Activated CD4-positive, alpha-beta memory T cell treated with anti-CD3 and anti-CD28 coated beads for 36 hours (primary cell): ENCODE measurements at regions not wholly inside any gene's neighbourhood (a gene's known extent, or its start where the extent isn't known, plus 50 kb on each side); places are given as distances from the start of the nearest gene placed in this dataset.

ENCODE experiments used
- CTCF ChIA-PET: fragments of 350-600 bp; sonication (Branson Sonifier 250); formaldehyde crosslinking; loops from one replicate; lab custom pipeline; 2021; ENCODE audit warnings: antibody characterized with exemption, inconsistent platforms; lab: Charles Lee
- POLR2A ChIA-PET: fragments of 350-600 bp; sonication (Branson Sonifier 250); formaldehyde crosslinking; loops from one replicate; lab custom pipeline; 2021; ENCODE audit warnings: antibody characterized with exemption; lab: Charles Lee
- DNase-seq: peaks from one replicate; pipeline ENCODE4 v3.0.0-alpha.2; 2020
- H3K27ac Mint-ChIP-seq: one replicate; pipeline ENCODE4 v1.8.0; 2021; ENCODE audit warnings: mixed read lengths
- H3K27me3 Mint-ChIP-seq: one replicate; pipeline ENCODE4 v1.8.0; 2021; ENCODE audit warnings: mixed read lengths
- H3K36me3 Mint-ChIP-seq: one replicate; pipeline ENCODE4 v1.8.0; 2021; ENCODE audit warnings: mixed read lengths
- H3K4me1 Mint-ChIP-seq: one replicate; pipeline ENCODE4 v1.8.0; 2021; ENCODE audit warnings: low read depth, mixed read lengths
- H3K4me3 Mint-ChIP-seq: one replicate; pipeline ENCODE4 v1.8.0; 2021; ENCODE audit warnings: mild to moderate bottlenecking, mixed read lengths
- H3K9me3 Mint-ChIP-seq: one replicate; pipeline ENCODE4 v1.8.0; 2021; ENCODE audit warnings: mixed read lengths
- intact Hi-C: fragments of 100-400 bp; cut with micrococcal nuclease; formaldehyde crosslinking; loops from one replicate; pipeline ENCODE4 v1.15.1; 2023

GRCh38 chr1:208432346-208432745 lies 188.2 kb upstream of the PLXNA2 start:
- Mint-ChIP-seq H3K27ac (no peak overlapping the region), H3K9me3 (no peaks in the 10 kb centered on the region), H3K36me3 (no peaks in the 10 kb centered on the region), H3K4me3 (no peak overlapping the region), H3K4me1 (no peaks in the 10 kb centered on the region), H3K27me3 (peaks cover 2% of the 10 kb centered on the region)
- DNase-seq: no peak
- intact Hi-C loops: no loop called here
- ChIA-PET CTCF (no interaction called here), POLR2A (no interaction called here)

GRCh38 chr1:208433086-208433485 lies 188.9 kb upstream of the PLXNA2 start:
- Mint-ChIP-seq H3K4me3 (no peak overlapping the region), H3K4me1 (no peaks in the 10 kb centered on the region), H3K27me3 (peaks cover 2% of the 10 kb centered on the region), H3K9me3 (no peaks in the 10 kb centered on the region), H3K27ac (no peak overlapping the region), H3K36me3 (no peaks in the 10 kb centered on the region)
- intact Hi-C loops: no loop called here
- DNase-seq: no peak
- ChIA-PET POLR2A (no interaction called here), CTCF (no interaction called here)

- H3K9me3 Mint-ChIP-seq: no peaks in the 10 kb centered on the region
- H3K4me1 Mint-ChIP-seq: no peaks in the 10 kb centered on the region
- ChIA-PET POLR2A (no interaction called here), CTCF (no interaction called here)
- no peak overlapping the region for H3K4me3 Mint-ChIP-seq
- intact Hi-C loops: no loop called here
- DNase-seq: no peak
- no peak overlapping the region for H3K27ac Mint-ChIP-seq
- no peaks in the 10 kb centered on the region for H3K36me3 Mint-ChIP-seq
- no peaks in the 10 kb centered on the region for H3K27me3 Mint-ChIP-seq
Observed at GRCh38 chr1:208433971-208434370, 189.8 kb upstream of the PLXNA2 start.

DNA sequence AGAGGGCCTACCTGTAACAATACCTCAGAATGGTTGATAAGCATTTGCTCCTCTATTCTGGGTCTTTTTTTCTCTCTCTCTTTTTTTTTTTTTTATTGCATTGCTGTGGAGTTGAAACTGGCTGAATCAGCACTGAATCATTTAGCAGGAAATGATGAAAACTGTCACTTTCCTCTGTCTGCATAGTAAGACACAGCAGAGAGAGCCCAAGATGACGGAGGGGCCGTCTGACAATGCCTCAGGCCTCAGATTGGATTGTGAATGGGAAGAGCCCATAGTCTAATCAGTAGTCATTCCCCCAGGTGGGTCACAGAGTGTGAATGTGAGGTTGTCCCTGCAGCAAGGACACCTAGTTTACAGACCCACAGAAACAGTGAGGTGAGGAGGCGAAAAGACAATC lies 193.2 kb upstream of the PLXNA2 start:
- intact Hi-C loops: no loop called here
- ChIA-PET POLR2A (no interaction called here), CTCF (no interaction called here)
- no peak overlapping the region for H3K4me3 Mint-ChIP-seq
- no peak overlapping the region for H3K27ac Mint-ChIP-seq
- no peaks in the 10 kb centered on the region for H3K4me1 Mint-ChIP-seq
- H3K36me3 Mint-ChIP-seq: no peaks in the 10 kb centered on the region
- peaks cover 10% of the 10 kb centered on the region for H3K9me3 Mint-ChIP-seq
- no peaks in the 10 kb centered on the region for H3K27me3 Mint-ChIP-seq
- DNase-seq: peak; percentile 14

DNA sequence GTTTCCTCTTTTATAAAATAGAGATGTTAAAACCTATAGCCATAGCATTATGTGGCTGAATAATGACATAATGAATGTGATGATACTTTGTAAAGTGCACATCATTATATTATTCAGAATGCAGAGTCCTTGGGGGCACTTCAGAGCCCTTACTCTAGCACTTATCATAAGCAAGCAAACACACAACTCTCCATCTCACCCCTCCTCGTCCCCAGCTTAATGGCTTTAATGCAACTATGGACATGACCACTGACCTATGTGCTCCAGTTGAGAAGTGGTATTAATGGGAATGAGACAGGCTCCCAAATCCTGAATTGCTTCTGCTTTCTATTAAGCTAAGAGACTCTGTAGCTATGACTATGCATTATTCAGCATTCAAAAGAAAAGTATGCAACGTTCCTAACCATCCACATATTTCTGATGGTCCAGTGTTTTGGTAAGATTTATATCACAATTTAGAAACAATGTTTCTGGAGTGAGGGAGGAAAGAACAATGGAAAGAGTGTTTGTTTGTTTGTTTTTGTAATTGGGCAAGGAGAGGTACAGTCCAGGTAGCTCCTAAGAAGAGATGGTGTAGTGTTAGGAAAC lies 194.0 kb upstream of the PLXNA2 start:
- Mint-ChIP-seq H3K27ac (no peak overlapping the region), H3K36me3 (no peaks in the 10 kb centered on the region), H3K9me3 (peaks cover 18% of the 10 kb centered on the region), H3K4me3 (no peak overlapping the region), H3K4me1 (no peaks in the 10 kb centered on the region), H3K27me3 (no peaks in the 10 kb centered on the region)
- ChIA-PET CTCF (no interaction called here), POLR2A (no interaction called here)
- no peak for DNase-seq
- intact Hi-C loops: no loop called here

- H3K36me3 Mint-ChIP-seq: no peaks in the 10 kb centered on the region
- CTCF ChIA-PET: no interaction called here
- DNase-seq: no peak
- intact Hi-C loops: no loop called here
- peaks cover 23% of the 10 kb centered on the region for H3K9me3 Mint-ChIP-seq
- POLR2A ChIA-PET: no interaction called here
- no peak overlapping the region for H3K27ac Mint-ChIP-seq
- H3K4me1 Mint-ChIP-seq: no peaks in the 10 kb centered on the region
- H3K27me3 Mint-ChIP-seq: peaks cover 10% of the 10 kb centered on the region
- no peak overlapping the region for H3K4me3 Mint-ChIP-seq
Observed at GRCh38 chr1:208445758-208446203, 201.6 kb upstream of the PLXNA2 start.

GRCh38 chr1:208446271-208446691 lies 202.1 kb upstream of the PLXNA2 start:
- H3K27me3 Mint-ChIP-seq: peaks cover 12% of the 10 kb centered on the region
- H3K4me3 Mint-ChIP-seq: no peak overlapping the region
- H3K9me3 Mint-ChIP-seq: peaks cover 23% of the 10 kb centered on the region
- H3K36me3 Mint-ChIP-seq: no peaks in the 10 kb centered on the region
- no peaks in the 10 kb centered on the region for H3K4me1 Mint-ChIP-seq
- ChIA-PET CTCF (no interaction called here), POLR2A (no interaction called here)
- H3K27ac Mint-ChIP-seq: no peak overlapping the region
- intact Hi-C loops: no loop called here
- no peak for DNase-seq

- Mint-ChIP-seq H3K4me3 (no peak overlapping the region), H3K27me3 (peaks cover 12% of the 10 kb centered on the region), H3K9me3 (peaks cover 7% of the 10 kb centered on the region), H3K27ac (no peak overlapping the region), H3K4me1 (no peaks in the 10 kb centered on the region), H3K36me3 (no peaks in the 10 kb centered on the region)
- intact Hi-C loops: no loop called here
- CTCF ChIA-PET: no interaction called here
- POLR2A ChIA-PET: no interaction called here
- DNase-seq: no peak
Observed at GRCh38 chr1:208448425-208448824, 204.2 kb upstream of the PLXNA2 start.

DNA sequence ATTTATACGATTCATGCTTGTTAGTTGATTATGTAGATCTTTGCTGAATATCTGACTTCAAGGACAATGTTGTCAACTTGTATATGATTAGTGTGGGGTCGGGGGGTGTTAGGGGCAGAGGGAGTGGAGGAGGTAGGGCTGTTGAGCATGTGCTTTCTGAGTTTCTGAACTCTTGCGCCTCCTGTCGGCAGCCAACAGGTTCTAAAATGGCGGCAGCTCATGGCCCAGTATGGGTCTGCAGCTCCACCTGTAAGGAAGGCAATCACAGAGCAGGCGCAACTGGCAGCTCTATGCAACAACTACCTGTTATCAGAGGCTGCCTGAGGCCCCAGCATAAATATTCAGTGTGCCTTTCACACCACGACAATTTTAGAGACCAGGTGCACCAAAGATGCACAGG lies 205.8 kb upstream of the PLXNA2 start:
- no peak overlapping the region for H3K4me3 Mint-ChIP-seq
- H3K9me3 Mint-ChIP-seq: no peaks in the 10 kb centered on the region
- CTCF ChIA-PET: no interaction called here
- intact Hi-C loops: no loop called here
- no peak overlapping the region for H3K27ac Mint-ChIP-seq
- DNase-seq: no peak
- no peaks in the 10 kb centered on the region for H3K4me1 Mint-ChIP-seq
- peaks cover 12% of the 10 kb centered on the region for H3K27me3 Mint-ChIP-seq
- no peaks in the 10 kb centered on the region for H3K36me3 Mint-ChIP-seq
- POLR2A ChIA-PET: no interaction called here

- ChIA-PET CTCF (no interaction called here), POLR2A (no interaction called here)
- Mint-ChIP-seq H3K4me1 (no peaks in the 10 kb centered on the region), H3K27me3 (peaks cover 12% of the 10 kb centered on the region), H3K27ac (no peak overlapping the region), H3K4me3 (no peak overlapping the region), H3K9me3 (no peaks in the 10 kb centered on the region), H3K36me3 (no peaks in the 10 kb centered on the region)
- no peak for DNase-seq
- intact Hi-C loops: no loop called here
Observed at GRCh38 chr1:208450958-208451357, 206.8 kb upstream of the PLXNA2 start.

DNA sequence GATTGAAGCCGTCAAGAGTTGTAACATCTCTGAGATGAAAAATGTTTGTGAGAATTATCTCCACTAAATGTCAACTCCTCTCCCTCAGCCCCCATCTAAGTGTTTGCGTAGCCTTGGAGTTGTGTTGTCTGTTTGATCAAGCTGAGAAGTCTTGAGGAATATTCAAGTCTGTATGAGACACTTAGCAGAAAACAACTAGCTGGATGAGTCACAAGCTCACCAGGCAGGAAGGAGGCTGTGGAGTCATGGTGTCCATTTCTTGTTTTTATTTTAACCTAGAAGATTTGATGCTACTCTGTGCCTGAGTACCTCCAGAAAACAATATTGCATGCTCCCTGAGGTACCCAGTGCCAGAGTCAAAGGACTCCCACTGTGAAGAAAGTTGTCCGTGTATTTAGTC lies 211.6 kb upstream of the PLXNA2 start:
- CTCF ChIA-PET: no interaction called here
- Mint-ChIP-seq H3K27ac (no peak overlapping the region), H3K4me3 (no peak overlapping the region), H3K36me3 (no peaks in the 10 kb centered on the region), H3K27me3 (peaks cover 7% of the 10 kb centered on the region), H3K9me3 (peaks cover 2% of the 10 kb centered on the region), H3K4me1 (no peaks in the 10 kb centered on the region)
- DNase-seq: no peak
- POLR2A ChIA-PET: no interaction called here
- intact Hi-C loops: no loop called here

- peaks cover 2% of the 10 kb centered on the region for H3K9me3 Mint-ChIP-seq
- intact Hi-C loops: no loop called here
- CTCF ChIA-PET: no interaction called here
- no peak overlapping the region for H3K27ac Mint-ChIP-seq
- H3K36me3 Mint-ChIP-seq: no peaks in the 10 kb centered on the region
- POLR2A ChIA-PET: no interaction called here
- no peak overlapping the region for H3K4me3 Mint-ChIP-seq
- DNase-seq: no peak
- H3K4me1 Mint-ChIP-seq: no peaks in the 10 kb centered on the region
- H3K27me3 Mint-ChIP-seq: peaks cover 6% of the 10 kb centered on the region
Observed at GRCh38 chr1:208456487-208456886, 212.3 kb upstream of the PLXNA2 start.

DNA sequence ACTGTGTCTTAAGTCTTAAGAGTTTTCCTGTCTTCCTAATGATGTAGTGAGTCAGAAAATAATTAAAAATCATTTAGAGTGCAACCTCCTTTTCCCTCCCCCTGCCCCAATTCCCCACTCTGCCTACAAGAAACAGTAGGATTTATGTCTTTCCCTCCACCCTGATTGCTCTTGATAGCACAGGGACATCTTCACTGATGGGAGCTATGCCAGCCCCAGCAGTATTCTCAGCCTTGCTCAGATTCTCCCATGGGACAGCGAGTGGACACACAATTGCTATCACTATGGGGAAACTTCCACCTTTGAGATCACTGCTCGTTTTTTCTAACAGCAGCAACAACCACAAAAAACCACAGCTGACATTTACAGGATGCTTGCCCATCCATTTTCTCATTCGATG lies 216.6 kb upstream of the PLXNA2 start:
- Mint-ChIP-seq H3K9me3 (peaks cover 2% of the 10 kb centered on the region), H3K27ac (no peak overlapping the region), H3K36me3 (no peaks in the 10 kb centered on the region), H3K27me3 (peaks cover 6% of the 10 kb centered on the region), H3K4me3 (no peak overlapping the region), H3K4me1 (no peaks in the 10 kb centered on the region)
- ChIA-PET POLR2A (no interaction called here), CTCF (no interaction called here)
- no peak for DNase-seq
- intact Hi-C loops: no loop called here
